ENCODE measurements at regions not wholly inside any gene's neighbourhood (a gene's known extent, or its start where the extent isn't known, plus 50 kb on each side); places are given as distances from the start of the nearest gene placed in this dataset.

DNA sequence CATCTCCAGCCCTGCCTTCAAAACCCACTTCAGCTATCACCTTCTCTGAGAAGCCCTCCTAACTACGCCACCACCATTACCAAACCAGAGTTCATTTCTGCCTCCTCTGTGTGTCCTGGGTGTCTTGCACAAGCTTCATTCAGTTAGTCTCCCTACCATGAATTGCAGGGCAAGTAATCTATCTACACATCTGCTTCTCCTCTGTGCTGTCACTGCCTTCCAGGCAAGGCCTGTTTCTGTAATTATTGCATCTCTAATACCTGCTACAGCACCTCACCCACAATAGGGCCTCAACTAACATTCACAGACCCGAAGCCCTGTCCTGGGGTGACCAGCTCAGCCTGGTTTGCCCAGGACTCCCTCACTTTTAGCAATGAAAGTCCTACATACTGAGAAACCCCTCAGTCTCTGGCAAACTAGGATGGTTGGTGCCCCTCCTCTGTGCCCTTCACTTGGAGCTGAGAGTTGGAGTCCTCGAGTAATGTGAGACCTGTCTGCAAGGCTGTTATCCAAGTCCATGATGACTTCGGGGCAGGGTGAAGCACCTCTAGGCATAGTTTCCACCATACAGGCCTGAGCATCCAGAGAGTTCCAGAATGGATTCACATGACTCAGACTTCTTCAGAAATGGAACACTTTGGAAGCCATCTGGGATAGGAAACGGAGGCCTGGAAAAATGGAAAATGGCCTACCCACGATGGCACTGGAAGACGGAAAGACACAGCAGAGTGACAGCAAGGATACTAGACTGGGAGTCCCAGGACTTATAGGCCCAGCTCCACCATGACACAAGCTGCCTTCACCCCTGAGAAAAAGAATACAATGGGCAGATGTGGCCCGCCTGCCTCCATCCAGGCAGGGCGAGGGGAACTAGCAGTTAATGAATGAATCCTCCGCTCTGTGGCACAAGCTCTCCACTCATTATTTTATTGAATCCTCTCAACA is 269.3 kb downstream of the BUD13 start:
- TF ChIP-seq, protein P1, sequence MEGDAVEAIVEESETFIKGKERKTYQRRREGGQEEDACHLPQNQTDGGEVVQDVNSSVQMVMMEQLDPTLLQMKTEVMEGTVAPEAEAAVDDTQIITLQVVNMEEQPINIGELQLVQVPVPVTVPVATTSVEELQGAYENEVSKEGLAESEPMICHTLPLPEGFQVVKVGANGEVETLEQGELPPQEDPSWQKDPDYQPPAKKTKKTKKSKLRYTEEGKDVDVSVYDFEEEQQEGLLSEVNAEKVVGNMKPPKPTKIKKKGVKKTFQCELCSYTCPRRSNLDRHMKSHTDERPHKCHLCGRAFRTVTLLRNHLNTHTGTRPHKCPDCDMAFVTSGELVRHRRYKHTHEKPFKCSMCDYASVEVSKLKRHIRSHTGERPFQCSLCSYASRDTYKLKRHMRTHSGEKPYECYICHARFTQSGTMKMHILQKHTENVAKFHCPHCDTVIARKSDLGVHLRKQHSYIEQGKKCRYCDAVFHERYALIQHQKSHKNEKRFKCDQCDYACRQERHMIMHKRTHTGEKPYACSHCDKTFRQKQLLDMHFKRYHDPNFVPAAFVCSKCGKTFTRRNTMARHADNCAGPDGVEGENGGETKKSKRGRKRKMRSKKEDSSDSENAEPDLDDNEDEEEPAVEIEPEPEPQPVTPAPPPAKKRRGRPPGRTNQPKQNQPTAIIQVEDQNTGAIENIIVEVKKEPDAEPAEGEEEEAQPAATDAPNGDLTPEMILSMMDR (IDR thresholded peaks at IDR 0.05): no peak
- no peak for TF ChIP-seq POLR2A (IDR thresholded peaks at IDR 0.05)
- peaks cover 0 to 3% of the 10 kb centered on the region in 2 donors for H3K27me3 ChIP-seq

DNA sequence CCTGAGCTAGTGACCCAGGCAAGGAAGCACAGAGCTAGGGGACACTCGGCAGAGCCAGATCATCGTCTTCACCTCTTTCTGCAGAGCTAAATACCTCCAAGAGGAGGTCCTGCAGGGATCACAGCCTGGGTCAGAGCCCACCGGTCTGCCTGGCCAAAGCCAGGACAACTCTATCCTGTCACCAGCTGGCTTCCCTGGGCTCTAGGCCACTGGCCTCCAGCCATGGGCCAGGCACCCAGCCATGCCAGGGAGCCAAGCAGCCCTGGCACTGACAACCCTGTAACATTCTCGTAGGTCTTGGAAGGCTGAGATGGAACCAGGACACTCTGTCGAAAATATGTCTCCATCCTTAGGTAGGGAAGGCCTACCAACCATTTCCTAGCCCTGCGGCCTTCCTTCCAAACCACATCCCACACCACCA is 270.1 kb downstream of the BUD13 start:
- no peaks in the 10 kb centered on the region for H3K4me1 ChIP-seq

More for the DNA sequence above, 269.3 kb downstream of the BUD13 start:
- H3K9me3 ChIP-seq: no peaks in the 10 kb centered on the region
- H3K4me1 ChIP-seq: no peaks in the 10 kb centered on the region
- no peaks in the 10 kb centered on the region for H3K36me3 ChIP-seq
- no peak overlapping the region for H3K4me3 ChIP-seq
- peak in 1 of 3 donors; percentile 11 for DNase-seq
- no peak overlapping the region for H3K27ac ChIP-seq

DNA sequence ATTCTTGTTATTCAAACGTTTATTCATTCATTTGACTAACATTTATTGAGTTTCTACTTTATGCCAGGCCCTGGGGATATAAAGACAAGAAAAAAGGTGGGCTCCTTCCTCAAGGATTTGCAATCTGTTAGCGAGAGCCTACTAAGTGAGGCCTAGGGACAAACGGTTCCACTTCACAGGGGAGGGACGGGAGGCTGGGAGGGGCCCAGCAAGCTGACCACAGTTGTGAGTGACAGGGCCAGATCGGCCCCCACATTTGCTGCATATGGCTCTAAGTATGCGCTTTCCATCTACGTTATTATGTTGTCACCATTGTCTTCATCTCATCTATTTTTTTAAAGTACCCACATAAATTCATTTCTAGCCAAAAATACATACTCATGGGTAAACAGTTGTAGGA is 271.1 kb downstream of the BUD13 start:
- H3K27me3 ChIP-seq: peaks cover 0 to 3% of the 10 kb centered on the region in 2 donors
- H3K36me3 ChIP-seq: no peaks in the 10 kb centered on the region
- H3K4me3 ChIP-seq: no peak overlapping the region
- no peak overlapping the region for H3K27ac ChIP-seq
- peak in 1 of 3 donors; percentile 19 for DNase-seq
- no peak for TF ChIP-seq POLR2A (IDR thresholded peaks at IDR 0.05)
- TF ChIP-seq, protein P1 (IDR thresholded peaks at IDR 0.05): no peak
- no peaks in the 10 kb centered on the region for H3K4me1 ChIP-seq
- H3K9me3 ChIP-seq: no peaks in the 10 kb centered on the region

More for the DNA sequence above, 270.1 kb downstream of the BUD13 start:
- Histone ChIP-seq H3K27ac (no peak overlapping the region), H3K9me3 (no peaks in the 10 kb centered on the region), H3K4me3 (no peak overlapping the region), H3K27me3 (peaks cover 0 to 3% of the 10 kb centered on the region in 2 donors), H3K36me3 (no peaks in the 10 kb centered on the region)
- DNase-seq: no peak
- TF ChIP-seq POLR2A (IDR thresholded peaks at IDR 0.05): no peak
- TF ChIP-seq, protein P1 (IDR thresholded peaks at IDR 0.05): no peak

DNA sequence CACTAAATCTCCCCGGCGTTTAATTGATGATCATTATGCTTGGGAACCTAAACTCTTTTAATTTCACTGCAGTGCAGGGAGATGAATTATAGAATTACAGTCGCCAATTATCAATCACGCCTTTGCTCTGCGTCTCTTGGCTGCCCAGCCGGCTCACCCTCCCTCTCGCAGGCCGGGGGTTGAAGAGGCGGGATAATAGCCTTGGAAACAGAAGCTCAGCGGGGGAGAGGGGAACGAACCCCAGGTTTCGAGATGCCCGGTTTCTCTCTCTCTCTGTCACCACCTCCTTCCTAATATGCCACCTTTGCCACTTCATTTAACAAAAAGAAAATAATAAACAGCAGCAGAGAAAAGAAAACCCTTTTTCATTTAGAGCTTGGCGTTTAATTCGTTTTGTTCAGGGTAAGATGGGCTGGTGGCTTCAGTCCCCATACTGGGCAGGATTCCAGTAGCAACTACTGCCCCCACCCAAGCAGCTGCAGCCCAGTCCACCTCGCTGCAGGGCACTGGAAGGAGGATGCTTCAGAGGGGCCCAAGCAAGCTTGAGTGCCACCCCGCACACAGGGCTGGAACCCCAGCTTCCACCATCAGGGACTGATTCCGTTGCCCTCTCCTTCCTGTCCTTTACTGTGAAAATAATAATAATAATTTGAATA is 271.7 kb downstream of the BUD13 start:
- Histone ChIP-seq H3K4me1 (no peaks in the 10 kb centered on the region), H3K27me3 (peaks cover 0 to 3% of the 10 kb centered on the region in 2 donors), H3K4me3 (no peak overlapping the region), H3K27ac (no peak overlapping the region), H3K36me3 (no peaks in the 10 kb centered on the region), H3K9me3 (no peaks in the 10 kb centered on the region)
- no peak for TF ChIP-seq POLR2A (IDR thresholded peaks at IDR 0.05)
- TF ChIP-seq, protein P1 (IDR thresholded peaks at IDR 0.05): no peak
- DNase-seq: no peak

DNA sequence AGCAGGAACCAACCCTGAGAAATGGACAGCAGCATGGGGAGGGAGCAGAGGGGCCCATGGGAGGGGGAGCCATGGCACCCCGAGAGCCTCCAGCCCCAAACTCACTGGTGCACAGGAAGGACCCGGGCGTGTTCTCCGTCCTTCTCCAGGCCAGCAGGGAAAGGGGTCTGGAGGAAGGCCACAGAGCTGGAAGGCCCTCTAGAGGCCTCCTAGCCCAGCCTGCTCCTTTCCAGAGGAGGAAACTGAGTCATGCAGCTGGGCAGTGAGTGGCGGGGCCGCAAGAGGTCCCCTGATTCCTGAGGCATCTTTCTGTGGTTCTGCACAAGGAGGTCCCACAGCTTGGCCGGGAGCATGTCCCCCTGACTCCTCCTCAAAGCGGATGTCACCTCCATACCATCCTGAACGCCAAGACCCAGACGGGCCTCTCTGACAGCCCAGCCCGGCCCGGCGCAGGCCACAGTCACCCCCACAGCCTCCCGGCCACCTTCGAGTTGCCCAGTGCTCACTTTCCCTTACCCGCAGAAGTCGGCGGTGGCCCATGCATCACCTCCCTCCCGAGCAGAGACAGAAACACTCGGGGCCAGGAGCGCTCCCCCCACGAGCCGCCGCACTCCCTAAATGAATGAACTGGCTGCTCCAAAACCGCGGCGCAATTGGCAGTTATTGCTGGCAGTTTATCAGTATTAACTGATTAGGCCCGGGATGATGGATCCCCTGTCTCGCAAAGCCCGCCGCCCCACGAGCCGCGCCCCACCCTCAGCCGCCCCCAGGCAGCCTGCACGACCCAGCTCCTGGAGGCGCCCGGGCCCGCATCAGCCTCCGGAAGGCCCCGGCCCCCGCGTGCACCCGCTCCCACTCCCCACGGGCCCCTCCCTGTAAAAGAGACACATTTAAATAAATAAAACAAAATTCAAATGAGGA is 272.5 kb downstream of the BUD13 start:
- no peak overlapping the region for H3K4me3 ChIP-seq
- H3K4me1 ChIP-seq: no peaks in the 10 kb centered on the region
- no peak overlapping the region for H3K27ac ChIP-seq
- no peaks in the 10 kb centered on the region for H3K36me3 ChIP-seq
- DNase-seq: no peak
- H3K9me3 ChIP-seq: no peaks in the 10 kb centered on the region
- TF ChIP-seq, protein P1 (IDR thresholded peaks at IDR 0.05): no peak
- TF ChIP-seq POLR2A (IDR thresholded peaks at IDR 0.05): no peak
- peaks cover 0 to 3% of the 10 kb centered on the region in 2 donors for H3K27me3 ChIP-seq
